Peyer's patch (tissue), 4 donors: ENCODE measurements at regions not wholly inside any gene's neighbourhood (a gene's known extent, or its start where the extent isn't known, plus 50 kb on each side); places are given as distances from the start of the nearest gene placed in this dataset.

Source experiments
- CTCF ChIP-seq, 6 experiments: fragments of 450-650 bp in 4 of 6; fragments of 200-600 bp in 2 of 6; sonication (generic) in 1 of 6; IDR thresholded peaks; one replicate each; pipeline ENCODE4 v1.5.1; 2017 to 2019; ENCODE audit warnings: antibody characterized with exemption in 6 of 6, mild to moderate bottlenecking in 3 of 6, moderate library complexity in 1 of 6
- POLR2A ChIP-seq, 2 donors: fragments of 450-650 bp; IDR thresholded peaks; one replicate each; pipeline ENCODE4 v1.5.1; 2017; ENCODE audit warnings: antibody characterized with exemption in 2 of 2, mild to moderate bottlenecking in 2 of 2, moderate library complexity in 2 of 2

DNA sequence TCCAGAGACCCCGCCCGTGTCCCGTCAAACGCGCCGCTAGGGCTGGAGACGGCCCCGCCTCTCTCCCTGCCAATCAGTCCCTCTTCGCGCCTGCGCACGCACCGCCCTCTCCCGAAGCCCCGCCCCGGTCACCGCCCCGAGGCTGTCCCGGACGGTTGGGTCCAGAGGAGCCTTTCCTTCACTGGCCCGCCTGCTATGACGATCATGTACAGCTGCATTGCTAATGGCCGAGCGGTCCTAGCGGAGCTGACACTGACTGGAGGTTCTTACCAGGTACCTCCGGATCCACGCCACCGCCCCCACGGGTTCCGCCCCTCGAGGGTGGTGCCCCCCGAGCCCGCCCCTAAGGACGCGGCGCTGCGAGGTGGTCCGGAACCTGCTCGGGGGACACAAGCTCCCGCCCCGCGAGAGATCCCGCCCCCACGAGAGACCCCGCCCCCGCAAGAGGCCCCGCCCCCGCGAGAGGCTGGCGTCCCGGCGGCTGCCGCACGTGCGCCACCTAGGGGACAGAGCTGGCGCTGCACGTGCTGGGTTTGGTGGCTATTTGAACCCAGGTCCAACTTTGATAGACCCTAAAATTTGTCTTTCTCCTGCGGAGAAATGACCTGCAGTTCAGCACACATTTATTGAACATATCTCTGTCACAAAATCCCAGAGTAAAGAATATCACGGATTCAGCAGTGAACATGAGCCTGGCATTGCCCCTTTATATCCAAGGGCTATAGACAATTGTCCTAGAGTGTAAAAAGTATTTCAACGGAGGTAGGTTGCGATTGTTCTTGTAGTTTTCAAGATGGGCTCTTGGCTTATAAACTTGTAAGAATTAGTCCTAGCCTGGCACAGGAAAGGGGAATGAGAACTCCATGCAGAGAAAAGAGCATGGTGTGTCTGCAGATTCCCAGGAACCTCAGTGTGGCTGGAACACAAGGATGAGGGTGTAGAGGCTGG lies 88.7 kb downstream of the HNRNPD start:
- TF ChIP-seq CTCF (IDR thresholded peaks at IDR 0.05): peak; percentile 51 to 100 (median 78)
- no peak for TF ChIP-seq POLR2A (IDR thresholded peaks at IDR 0.05)
